ENCODE measurements at regions not wholly inside any gene's neighbourhood (a gene's known extent, or its start where the extent isn't known, plus 50 kb on each side); places are given as distances from the start of the nearest gene placed in this dataset.

- H3K4me1 ChIP-seq (ENCODE audit: control insufficient read depth, insufficient read depth, low read length) = no peaks in the 10 kb centered on the region
- no peak overlapping the region for H3K27ac ChIP-seq (ENCODE audit: extremely low read depth, low read depth, low read length)
- TF ChIP-seq ZSCAN16 (tag by site-specific recombination; IDR thresholded peaks at IDR 0.05) (no peak), ZNF777 (tag by site-specific recombination; IDR thresholded peaks at IDR 0.05; ENCODE audit: borderline replicate concordance) (no peak), ZNF184 (tag by site-specific recombination; IDR thresholded peaks at IDR 0.05) (no peak), BCL11B (tag by site-specific recombination; IDR thresholded peaks at IDR 0.05; ENCODE audit: low read depth) (no peak), ZNF837 (tag by site-specific recombination; IDR thresholded peaks at IDR 0.05) (no peak), ZNF423 (tag by site-specific recombination; IDR thresholded peaks at IDR 0.05) (no peak), ZNF549 (tag by site-specific recombination; IDR thresholded peaks at IDR 0.05) (no peak), PRDM10 (tag by site-specific recombination; IDR thresholded peaks at IDR 0.05) (no peak), PRDM2 (tag by site-specific recombination; IDR thresholded peaks at IDR 0.05; ENCODE audit: borderline replicate concordance) (no peak), ZNF596 (tag by site-specific recombination; IDR thresholded peaks at IDR 0.05) (no peak), ZNF248 (tag by site-specific recombination; IDR thresholded peaks at IDR 0.05) (no peak), ZNF623 (tag by site-specific recombination; IDR thresholded peaks at IDR 0.05) (no peak), ZNF776 (tag by site-specific recombination; IDR thresholded peaks at IDR 0.05; ENCODE audit: borderline replicate concordance) (no peak), ZFP69B (tag by site-specific recombination; IDR thresholded peaks at IDR 0.05) (no peak), ZNF830 (tag by site-specific recombination; IDR thresholded peaks at IDR 0.05; ENCODE audit: low read depth) (no peak), GLI2 (tag by site-specific recombination; IDR thresholded peaks at IDR 0.05; ENCODE audit: borderline replicate concordance, low read depth) (no peak), ZNF600 (tag by site-specific recombination; IDR thresholded peaks at IDR 0.05) (no peak), ZNF555 (tag by site-specific recombination; conservative IDR thresholded peaks at IDR 0.05) (no peak)
- H3K36me3 ChIP-seq (ENCODE audit: control insufficient read depth in 2 of 2, insufficient read depth in 1 of 2, low read length in 2 of 2) = no peaks in the 10 kb centered on the region
- ChIA-PET POLR2A (no interaction called here), CTCF (interaction anchor here (0.7 to 1.0 kb wide), 2 partner anchors 9 to 33 kb away, joined by 3 to 5 read pairs; no protein-coding TSS in a partner anchor)
- H3K4me3 ChIP-seq (ENCODE audit: low read depth, low read length) = no peak overlapping the region
- H3K9me3 ChIP-seq (ENCODE audit: control insufficient read depth, insufficient read depth, low read depth, low read length) = no peaks in the 10 kb centered on the region
These were observed 305.8 kb upstream of the ZP4 start for GRCh38 chr1:238196516-238196915.
